ENCODE measurements at regions not wholly inside any gene's neighbourhood (a gene's known extent, or its start where the extent isn't known, plus 50 kb on each side); places are given as distances from the start of the nearest gene placed in this dataset.

DNA sequence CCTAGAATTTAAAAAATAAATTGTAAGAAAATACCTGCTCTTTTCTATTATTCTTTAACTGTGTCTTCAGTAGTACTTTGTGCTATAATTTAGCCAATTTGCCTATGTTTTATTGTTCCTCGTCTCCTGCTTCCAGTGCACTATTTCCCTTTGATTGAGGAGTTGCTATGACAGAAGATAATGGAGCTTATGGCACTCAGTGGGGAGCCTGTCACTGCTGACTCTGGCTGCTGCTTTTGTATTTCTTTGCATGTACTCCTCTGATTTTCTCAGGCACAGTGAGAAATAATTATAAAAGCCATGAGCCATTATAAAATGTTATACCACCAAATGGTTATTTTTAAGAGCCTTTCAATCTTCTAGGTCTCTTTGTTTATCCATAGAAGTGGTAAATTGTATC lies 1310.8 kb upstream of the SLC39A10 start:
- no peak overlapping the region for H3K27ac ChIP-seq
- no peak for TF ChIP-seq ZFX (IDR thresholded peaks at IDR 0.05; ENCODE audit: borderline replicate concordance)
- TF ChIP-seq, protein P1, sequence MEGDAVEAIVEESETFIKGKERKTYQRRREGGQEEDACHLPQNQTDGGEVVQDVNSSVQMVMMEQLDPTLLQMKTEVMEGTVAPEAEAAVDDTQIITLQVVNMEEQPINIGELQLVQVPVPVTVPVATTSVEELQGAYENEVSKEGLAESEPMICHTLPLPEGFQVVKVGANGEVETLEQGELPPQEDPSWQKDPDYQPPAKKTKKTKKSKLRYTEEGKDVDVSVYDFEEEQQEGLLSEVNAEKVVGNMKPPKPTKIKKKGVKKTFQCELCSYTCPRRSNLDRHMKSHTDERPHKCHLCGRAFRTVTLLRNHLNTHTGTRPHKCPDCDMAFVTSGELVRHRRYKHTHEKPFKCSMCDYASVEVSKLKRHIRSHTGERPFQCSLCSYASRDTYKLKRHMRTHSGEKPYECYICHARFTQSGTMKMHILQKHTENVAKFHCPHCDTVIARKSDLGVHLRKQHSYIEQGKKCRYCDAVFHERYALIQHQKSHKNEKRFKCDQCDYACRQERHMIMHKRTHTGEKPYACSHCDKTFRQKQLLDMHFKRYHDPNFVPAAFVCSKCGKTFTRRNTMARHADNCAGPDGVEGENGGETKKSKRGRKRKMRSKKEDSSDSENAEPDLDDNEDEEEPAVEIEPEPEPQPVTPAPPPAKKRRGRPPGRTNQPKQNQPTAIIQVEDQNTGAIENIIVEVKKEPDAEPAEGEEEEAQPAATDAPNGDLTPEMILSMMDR (IDR thresholded peaks at IDR 0.05), result no peak

- TF ChIP-seq, protein P1 (IDR thresholded peaks at IDR 0.05), result no peak
- no peak for TF ChIP-seq ZFX (IDR thresholded peaks at IDR 0.05; ENCODE audit: borderline replicate concordance)
- H3K27ac ChIP-seq, result no peak overlapping the region
These were observed 1311.7 kb upstream of the SLC39A10 start for GRCh38 chr2:194345347-194345746.

GRCh38 chr2:194343167-194343566 lies 1313.9 kb upstream of the SLC39A10 start:
- H3K27ac ChIP-seq, result no peak overlapping the region
- no peak for TF ChIP-seq ZFX (IDR thresholded peaks at IDR 0.05; ENCODE audit: borderline replicate concordance)
- TF ChIP-seq, protein P1 (IDR thresholded peaks at IDR 0.05), result no peak

DNA sequence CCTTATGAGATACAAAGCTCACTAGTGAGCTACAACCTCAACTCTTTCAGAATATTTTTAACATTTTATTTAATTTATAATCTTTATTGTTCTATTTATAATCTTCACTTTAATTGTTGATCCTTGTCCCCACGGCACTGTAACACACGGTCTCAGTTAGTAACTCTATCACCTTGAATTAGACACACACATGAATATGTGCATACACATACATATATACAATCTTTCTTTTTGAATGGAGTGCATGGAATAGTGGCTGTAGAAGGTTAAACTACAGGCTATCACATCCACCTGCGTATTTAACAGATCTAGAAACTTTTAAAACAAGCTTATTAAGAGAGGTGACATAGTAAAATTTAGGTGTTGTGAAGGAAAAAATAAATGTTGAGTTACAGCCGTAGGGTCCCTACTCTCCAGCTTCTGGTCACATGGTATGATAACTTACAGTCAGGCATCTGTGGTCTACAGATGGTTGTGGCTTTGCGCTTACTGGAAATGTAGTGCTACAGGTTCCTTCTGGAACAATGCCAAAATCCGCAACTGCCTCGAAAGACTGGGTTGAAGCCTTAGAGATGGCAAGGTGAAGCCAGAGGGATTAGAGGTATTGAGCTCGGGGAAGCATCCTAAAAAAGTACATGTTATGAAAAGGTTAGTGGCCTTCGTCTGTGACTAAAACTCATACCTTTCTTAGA lies 1324.1 kb upstream of the SLC39A10 start:
- TF ChIP-seq, protein P1 (IDR thresholded peaks at IDR 0.05), result no peak
- TF ChIP-seq ZFX (IDR thresholded peaks at IDR 0.05; ENCODE audit: borderline replicate concordance), result no peak
- H3K27ac ChIP-seq, result no peak overlapping the region

DNA sequence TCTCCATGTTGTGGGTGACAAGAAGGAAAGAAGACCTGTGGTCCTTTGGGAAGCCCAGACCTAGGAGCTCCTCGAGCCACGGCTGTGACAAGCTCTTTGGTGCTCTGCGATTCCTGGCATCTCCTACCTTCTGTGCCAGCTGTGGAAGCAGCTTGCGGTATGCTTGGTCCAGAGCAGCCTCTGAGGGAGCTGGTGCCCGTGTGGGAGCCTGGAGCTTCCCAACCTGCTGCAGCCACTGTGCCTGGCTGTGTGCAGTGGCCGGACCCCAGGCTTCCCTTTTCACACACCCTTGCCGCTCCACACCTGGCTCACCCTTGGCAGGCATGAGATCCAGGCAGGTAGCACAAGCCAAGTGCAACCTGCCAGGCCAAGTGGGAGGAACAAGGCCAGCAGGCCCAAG lies 1328.6 kb upstream of the SLC39A10 start:
- H3K27ac ChIP-seq, result no peak overlapping the region
- TF ChIP-seq, protein P1 (IDR thresholded peaks at IDR 0.05), result no peak
- no peak for TF ChIP-seq ZFX (IDR thresholded peaks at IDR 0.05; ENCODE audit: borderline replicate concordance)

GRCh38 chr2:194327196-194327888 lies 1329.7 kb upstream of the SLC39A10 start:
- H3K27ac ChIP-seq, result no peak overlapping the region
- no peak for TF ChIP-seq ZFX (IDR thresholded peaks at IDR 0.05; ENCODE audit: borderline replicate concordance)
- TF ChIP-seq, protein P1 (IDR thresholded peaks at IDR 0.05), result no peak

- no peak for TF ChIP-seq ZFX (IDR thresholded peaks at IDR 0.05; ENCODE audit: borderline replicate concordance)
- TF ChIP-seq, protein P1 (IDR thresholded peaks at IDR 0.05), result no peak
- no peak overlapping the region for H3K27ac ChIP-seq
These were observed 1333.3 kb upstream of the SLC39A10 start for GRCh38 chr2:194323740-194324139.

Measured in 22Rv1 (cell line).